ENCODE measurements at regions not wholly inside any gene's neighbourhood (a gene's known extent, or its start where the extent isn't known, plus 50 kb on each side); places are given as distances from the start of the nearest gene placed in this dataset.

DNA sequence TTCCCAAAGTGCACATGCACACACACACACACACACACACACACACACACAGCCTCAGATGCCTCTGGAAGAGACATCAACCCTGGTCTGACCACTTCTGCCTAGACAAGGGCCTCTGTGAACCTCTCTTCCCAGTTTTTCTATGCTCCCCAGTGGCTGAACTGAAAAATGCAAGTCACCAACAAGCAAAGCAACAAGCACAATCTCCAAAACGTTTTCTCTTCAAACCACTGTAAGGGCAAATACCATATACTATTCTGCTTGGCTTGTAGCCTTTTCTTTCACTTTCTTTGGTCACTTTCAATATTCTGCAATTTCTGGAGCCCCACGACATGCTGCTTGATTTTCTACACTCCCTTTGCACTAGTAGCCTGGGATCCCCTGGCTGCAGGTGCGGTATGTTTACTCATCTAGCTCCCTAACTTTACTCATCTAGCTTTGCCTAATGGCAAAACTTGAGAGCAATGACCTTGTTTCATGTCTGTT, 121.4 kb upstream of the DST start:
- H3K9me2 ChIP-seq (ENCODE audit: insufficient read depth) = no peaks in the 10 kb centered on the region
- H3K27me3 ChIP-seq (ENCODE audit: insufficient read depth) = no peaks in the 10 kb centered on the region
- peak; percentile 83 for ATAC-seq
- Mint-ChIP-seq H3K36me3 (ENCODE audit: low read depth) (no peaks in the 10 kb centered on the region), H3K4me3 (no peak overlapping the region), H3K9me3 (no peaks in the 10 kb centered on the region), H3K27me3 (ENCODE audit: insufficient read depth, low read depth, poor library complexity) (peaks cover 4% of the 10 kb centered on the region), H3K4me1 (peaks cover 42% of the 10 kb centered on the region), H3K27ac (peak overlapping the region; percentile 48)
- H4K20me1 ChIP-seq (replicated peaks; ENCODE audit: insufficient read depth) = 0 out of 2 replicates have a peak, but pooled peaks cover 6% of the 10 kb centered on the region
- no peaks in the 10 kb centered on the region for H3K36me3 ChIP-seq (ENCODE audit: insufficient read depth)
- H3F3A ChIP-seq (replicated peaks; ENCODE audit: low read depth) = peaks cover 7% of the 10 kb centered on the region; the same call in 1 of the 2 replicates
- H3K4me3 ChIP-seq = no peak overlapping the region
- H3K4me1 ChIP-seq (ENCODE audit: insufficient read depth) = peaks cover 49% of the 10 kb centered on the region
- no peak overlapping the region for H2AFZ ChIP-seq
- TF ChIP-seq, protein P1, sequence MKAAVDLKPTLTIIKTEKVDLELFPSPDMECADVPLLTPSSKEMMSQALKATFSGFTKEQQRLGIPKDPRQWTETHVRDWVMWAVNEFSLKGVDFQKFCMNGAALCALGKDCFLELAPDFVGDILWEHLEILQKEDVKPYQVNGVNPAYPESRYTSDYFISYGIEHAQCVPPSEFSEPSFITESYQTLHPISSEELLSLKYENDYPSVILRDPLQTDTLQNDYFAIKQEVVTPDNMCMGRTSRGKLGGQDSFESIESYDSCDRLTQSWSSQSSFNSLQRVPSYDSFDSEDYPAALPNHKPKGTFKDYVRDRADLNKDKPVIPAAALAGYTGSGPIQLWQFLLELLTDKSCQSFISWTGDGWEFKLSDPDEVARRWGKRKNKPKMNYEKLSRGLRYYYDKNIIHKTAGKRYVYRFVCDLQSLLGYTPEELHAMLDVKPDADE (IDR thresholded peaks at IDR 0.05) = no peak
- TF ChIP-seq, protein P2, sequence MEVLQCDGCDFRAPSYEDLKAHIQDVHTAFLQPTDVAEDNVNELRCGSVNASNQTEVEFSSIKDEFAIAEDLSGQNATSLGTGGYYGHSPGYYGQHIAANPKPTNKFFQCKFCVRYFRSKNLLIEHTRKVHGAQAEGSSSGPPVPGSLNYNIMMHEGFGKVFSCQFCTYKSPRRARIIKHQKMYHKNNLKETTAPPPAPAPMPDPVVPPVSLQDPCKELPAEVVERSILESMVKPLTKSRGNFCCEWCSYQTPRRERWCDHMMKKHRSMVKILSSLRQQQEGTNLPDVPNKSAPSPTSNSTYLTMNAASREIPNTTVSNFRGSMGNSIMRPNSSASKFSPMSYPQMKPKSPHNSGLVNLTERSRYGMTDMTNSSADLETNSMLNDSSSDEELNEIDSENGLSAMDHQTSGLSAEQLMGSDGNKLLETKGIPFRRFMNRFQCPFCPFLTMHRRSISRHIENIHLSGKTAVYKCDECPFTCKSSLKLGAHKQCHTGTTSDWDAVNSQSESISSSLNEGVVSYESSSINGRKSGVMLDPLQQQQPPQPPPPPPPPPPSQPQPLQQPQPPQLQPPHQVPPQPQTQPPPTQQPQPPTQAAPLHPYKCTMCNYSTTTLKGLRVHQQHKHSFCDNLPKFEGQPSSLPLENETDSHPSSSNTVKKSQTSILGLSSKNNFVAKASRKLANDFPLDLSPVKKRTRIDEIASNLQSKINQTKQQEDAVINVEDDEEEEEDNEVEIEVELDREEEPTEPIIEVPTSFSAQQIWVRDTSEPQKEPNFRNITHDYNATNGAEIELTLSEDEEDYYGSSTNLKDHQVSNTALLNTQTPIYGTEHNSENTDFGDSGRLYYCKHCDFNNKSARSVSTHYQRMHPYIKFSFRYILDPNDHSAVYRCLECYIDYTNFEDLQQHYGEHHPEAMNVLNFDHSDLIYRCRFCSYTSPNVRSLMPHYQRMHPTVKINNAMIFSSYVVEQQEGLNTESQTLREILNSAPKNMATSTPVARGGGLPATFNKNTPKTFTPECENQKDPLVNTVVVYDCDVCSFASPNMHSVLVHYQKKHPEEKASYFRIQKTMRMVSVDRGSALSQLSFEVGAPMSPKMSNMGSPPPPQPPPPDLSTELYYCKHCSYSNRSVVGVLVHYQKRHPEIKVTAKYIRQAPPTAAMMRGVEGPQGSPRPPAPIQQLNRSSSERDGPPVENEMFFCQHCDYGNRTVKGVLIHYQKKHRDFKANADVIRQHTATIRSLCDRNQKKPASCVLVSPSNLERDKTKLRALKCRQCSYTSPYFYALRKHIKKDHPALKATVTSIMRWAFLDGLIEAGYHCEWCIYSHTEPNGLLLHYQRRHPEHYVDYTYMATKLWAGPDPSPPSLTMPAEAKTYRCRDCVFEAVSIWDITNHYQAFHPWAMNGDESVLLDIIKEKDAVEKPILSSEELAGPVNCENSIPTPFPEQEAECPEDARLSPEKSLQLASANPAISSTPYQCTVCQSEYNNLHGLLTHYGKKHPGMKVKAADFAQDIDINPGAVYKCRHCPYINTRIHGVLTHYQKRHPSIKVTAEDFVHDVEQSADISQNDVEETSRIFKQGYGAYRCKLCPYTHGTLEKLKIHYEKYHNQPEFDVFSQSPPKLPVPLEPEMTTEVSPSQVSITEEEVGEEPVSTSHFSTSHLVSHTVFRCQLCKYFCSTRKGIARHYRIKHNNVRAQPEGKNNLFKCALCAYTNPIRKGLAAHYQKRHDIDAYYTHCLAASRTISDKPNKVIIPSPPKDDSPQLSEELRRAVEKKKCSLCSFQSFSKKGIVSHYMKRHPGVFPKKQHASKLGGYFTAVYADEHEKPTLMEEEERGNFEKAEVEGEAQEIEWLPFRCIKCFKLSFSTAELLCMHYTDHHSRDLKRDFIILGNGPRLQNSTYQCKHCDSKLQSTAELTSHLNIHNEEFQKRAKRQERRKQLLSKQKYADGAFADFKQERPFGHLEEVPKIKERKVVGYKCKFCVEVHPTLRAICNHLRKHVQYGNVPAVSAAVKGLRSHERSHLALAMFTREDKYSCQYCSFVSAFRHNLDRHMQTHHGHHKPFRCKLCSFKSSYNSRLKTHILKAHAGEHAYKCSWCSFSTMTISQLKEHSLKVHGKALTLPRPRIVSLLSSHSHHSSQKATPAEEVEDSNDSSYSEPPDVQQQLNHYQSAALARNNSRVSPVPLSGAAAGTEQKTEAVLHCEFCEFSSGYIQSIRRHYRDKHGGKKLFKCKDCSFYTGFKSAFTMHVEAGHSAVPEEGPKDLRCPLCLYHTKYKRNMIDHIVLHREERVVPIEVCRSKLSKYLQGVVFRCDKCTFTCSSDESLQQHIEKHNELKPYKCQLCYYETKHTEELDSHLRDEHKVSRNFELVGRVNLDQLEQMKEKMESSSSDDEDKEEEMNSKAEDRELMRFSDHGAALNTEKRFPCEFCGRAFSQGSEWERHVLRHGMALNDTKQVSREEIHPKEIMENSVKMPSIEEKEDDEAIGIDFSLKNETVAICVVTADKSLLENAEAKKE (CRISPR knock-in tag; IDR thresholded peaks at IDR 0.05) = peak; percentile 9; the same call in 1 of the 2 replicates
- no peak for TF ChIP-seq REST (IDR thresholded peaks at IDR 0.05; ENCODE audit: unreplicated experiment)
- peak; percentile 55 to 56 for TF ChIP-seq CTCF (conservative IDR thresholded peaks at IDR 0.05; ENCODE audit: low read depth in 2 of 2)
- H3K27ac ChIP-seq (ENCODE audit: low read depth) = peak overlapping the region; percentile 84
- DNase-seq (ENCODE audit: low spot score) = peak; percentile 70
- H3K4me2 ChIP-seq = peak overlapping the region; percentile 58
- H3K79me2 ChIP-seq (replicated peaks; ENCODE audit: insufficient read depth) = peaks cover 98% of the 10 kb centered on the region

All from GM23338 (cell line).